Neural progenitor cell (in vitro differentiated cells): ENCODE measurements at regions not wholly inside any gene's neighbourhood (a gene's known extent, or its start where the extent isn't known, plus 50 kb on each side); places are given as distances from the start of the nearest gene placed in this dataset.

ENCODE experiments used
- EZH2 ChIP-seq: fragments of 200-600 bp; sonication (generic); IDR thresholded peaks from 2 replicates; pipeline ENCODE4 v1.6.1; 2017; ENCODE audit warnings: antibody characterized with exemption, mild to moderate bottlenecking, moderate library complexity
- TF ChIP-seq, protein P1 (sequence below): fragments of 200-600 bp; sonication (generic); IDR thresholded peaks from 2 replicates; pipeline ENCODE4 v1.5.1; 2017; ENCODE audit warnings: antibody characterized with exemption, mild to moderate bottlenecking

DNA sequence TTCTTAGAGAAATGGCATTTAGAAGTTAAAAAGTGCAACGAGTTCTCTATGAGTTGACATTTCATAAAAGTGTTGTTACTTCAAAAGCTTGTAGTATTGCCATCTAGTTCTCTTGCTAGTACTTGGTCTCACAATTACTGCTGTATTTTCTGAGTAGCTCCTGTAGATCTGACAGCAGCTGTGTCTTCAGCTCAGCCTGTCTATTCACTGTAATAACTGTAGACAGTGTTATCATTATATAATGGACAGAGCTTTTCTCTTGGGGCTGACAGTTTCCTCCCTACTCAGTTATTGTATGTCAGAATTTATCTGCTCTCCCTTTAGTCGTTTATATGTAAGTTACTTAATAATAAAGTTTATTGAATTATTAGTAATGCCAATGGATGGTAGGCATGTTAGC lies 388.7 kb upstream of the VSTM2A start:
- TF ChIP-seq, protein P1, sequence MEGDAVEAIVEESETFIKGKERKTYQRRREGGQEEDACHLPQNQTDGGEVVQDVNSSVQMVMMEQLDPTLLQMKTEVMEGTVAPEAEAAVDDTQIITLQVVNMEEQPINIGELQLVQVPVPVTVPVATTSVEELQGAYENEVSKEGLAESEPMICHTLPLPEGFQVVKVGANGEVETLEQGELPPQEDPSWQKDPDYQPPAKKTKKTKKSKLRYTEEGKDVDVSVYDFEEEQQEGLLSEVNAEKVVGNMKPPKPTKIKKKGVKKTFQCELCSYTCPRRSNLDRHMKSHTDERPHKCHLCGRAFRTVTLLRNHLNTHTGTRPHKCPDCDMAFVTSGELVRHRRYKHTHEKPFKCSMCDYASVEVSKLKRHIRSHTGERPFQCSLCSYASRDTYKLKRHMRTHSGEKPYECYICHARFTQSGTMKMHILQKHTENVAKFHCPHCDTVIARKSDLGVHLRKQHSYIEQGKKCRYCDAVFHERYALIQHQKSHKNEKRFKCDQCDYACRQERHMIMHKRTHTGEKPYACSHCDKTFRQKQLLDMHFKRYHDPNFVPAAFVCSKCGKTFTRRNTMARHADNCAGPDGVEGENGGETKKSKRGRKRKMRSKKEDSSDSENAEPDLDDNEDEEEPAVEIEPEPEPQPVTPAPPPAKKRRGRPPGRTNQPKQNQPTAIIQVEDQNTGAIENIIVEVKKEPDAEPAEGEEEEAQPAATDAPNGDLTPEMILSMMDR, result no peak
- TF ChIP-seq EZH2, result no peak
